ENCODE measurements at regions not wholly inside any gene's neighbourhood (a gene's known extent, or its start where the extent isn't known, plus 50 kb on each side); places are given as distances from the start of the nearest gene placed in this dataset.

DNA sequence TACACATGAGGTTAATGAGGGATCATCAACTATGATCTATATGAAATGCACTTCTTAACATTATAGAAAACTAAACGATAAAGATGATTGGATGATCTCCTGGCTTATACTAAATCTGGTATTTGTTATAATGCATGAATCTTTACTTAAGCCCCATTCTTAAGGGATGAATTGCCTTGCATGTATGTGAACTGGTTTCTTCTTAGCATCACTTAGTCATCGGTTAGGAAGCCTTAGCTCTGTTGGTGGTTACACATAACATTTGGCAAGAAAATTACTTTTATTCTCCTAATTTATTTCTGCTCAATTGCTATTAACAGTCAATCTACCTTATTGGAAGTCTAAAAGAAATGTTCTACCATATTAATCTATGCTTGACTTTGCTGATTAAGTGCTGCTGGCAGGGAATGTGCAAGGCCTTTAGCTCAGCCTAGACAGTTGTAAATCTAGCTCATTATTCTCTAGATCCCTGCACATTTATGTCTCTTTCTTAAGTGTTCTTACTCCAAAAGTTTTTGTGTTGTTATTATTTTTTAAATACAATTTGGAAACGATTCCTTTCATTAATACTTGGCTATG lies 356.0 kb downstream of the ZPLD1 start:
- H3K4me3 ChIP-seq (ENCODE audit: low read length in 2 of 2), result no peak overlapping the region
- H3K4me1 ChIP-seq (ENCODE audit: control insufficient read depth in 2 of 2, insufficient read depth in 2 of 2, low read length in 2 of 2), result no peaks in the 10 kb centered on the region

DNA sequence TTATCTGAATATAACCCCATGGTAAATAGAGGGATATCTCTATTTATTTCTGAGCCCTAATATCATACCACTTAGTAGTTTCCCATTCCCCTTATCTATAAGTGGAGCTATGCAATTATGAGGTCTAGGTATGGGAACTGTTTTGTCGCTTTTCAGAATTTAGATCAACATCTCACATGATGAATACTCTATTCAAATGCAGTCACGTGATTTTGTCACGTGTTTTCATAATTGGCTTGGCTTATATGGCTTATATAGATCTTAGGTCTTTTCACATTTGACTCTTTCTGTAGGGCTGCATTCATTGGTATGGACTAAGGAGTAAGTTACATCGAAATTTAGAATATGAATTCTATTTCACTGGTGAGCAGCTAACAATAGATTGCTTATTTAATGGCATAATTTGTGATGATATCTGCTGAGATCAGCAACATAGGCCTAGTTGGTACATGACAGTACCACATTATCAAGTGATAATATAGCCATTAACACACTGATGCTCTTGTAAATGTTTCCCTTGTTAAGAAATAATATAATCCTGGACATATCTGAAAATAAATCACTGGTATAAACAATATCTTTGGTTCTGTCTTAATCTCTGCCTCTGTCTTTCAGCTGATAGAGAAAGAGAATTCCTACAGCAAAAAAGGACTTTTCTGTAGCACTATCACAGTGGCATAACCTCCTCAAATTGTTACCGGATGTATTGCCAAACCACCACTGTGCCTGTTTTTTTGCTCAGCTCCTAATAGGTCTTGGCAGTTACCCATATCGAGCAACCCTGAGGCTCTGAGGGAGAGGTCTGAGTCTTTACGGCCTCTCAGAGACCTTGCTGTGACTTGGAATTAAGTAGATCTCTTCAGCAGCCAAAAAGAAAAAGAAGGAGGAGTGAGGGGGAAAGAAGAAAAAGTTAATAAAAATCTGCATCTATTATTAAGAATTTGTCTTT lies 357.1 kb downstream of the ZPLD1 start:
- no peaks in the 10 kb centered on the region for H3K9me3 ChIP-seq (ENCODE audit: control insufficient read depth in 2 of 2, low read length in 2 of 2)
- no peak overlapping the region for H3K4me3 ChIP-seq (ENCODE audit: low read length in 2 of 2)
- no peak overlapping the region for H3K27ac ChIP-seq (ENCODE audit: low read depth in 2 of 2, low read length in 2 of 2)
- H3K4me1 ChIP-seq (ENCODE audit: control insufficient read depth in 2 of 2, insufficient read depth in 2 of 2, low read length in 2 of 2), result no peaks in the 10 kb centered on the region
- H3K9ac ChIP-seq (ENCODE audit: low read depth in 1 of 2, low read length in 2 of 2), result no peak overlapping the region
- H3K27me3 ChIP-seq (ENCODE audit: control insufficient read depth in 2 of 2, insufficient read depth in 2 of 2, low read length in 2 of 2), result no peaks in the 10 kb centered on the region
- H3K36me3 ChIP-seq (ENCODE audit: control insufficient read depth in 2 of 2, insufficient read depth in 2 of 2, low read length in 2 of 2), result no peaks in the 10 kb centered on the region

More for the DNA sequence above, 356.0 kb downstream of the ZPLD1 start:
- Histone ChIP-seq H3K27ac (ENCODE audit: low read depth in 2 of 2, low read length in 2 of 2) (no peak overlapping the region), H3K9ac (ENCODE audit: low read depth in 1 of 2, low read length in 2 of 2) (no peak overlapping the region), H3K9me3 (ENCODE audit: control insufficient read depth in 2 of 2, low read length in 2 of 2) (no peaks in the 10 kb centered on the region), H3K27me3 (ENCODE audit: control insufficient read depth in 2 of 2, insufficient read depth in 2 of 2, low read length in 2 of 2) (no peaks in the 10 kb centered on the region), H3K36me3 (ENCODE audit: control insufficient read depth in 2 of 2, insufficient read depth in 2 of 2, low read length in 2 of 2) (no peaks in the 10 kb centered on the region)

- H3K4me3 ChIP-seq (ENCODE audit: low read length in 2 of 2), result no peak overlapping the region
- no peak overlapping the region for H3K27ac ChIP-seq (ENCODE audit: low read depth in 2 of 2, low read length in 2 of 2)
- no peaks in the 10 kb centered on the region for H3K9me3 ChIP-seq (ENCODE audit: control insufficient read depth in 2 of 2, low read length in 2 of 2)
- H3K9ac ChIP-seq (ENCODE audit: low read depth in 1 of 2, low read length in 2 of 2), result no peak overlapping the region
- no peaks in the 10 kb centered on the region for H3K27me3 ChIP-seq (ENCODE audit: control insufficient read depth in 2 of 2, insufficient read depth in 2 of 2, low read length in 2 of 2)
- no peaks in the 10 kb centered on the region for H3K36me3 ChIP-seq (ENCODE audit: control insufficient read depth in 2 of 2, insufficient read depth in 2 of 2, low read length in 2 of 2)
- H3K4me1 ChIP-seq (ENCODE audit: control insufficient read depth in 2 of 2, insufficient read depth in 2 of 2, low read length in 2 of 2), result no peaks in the 10 kb centered on the region
Measured at GRCh38 chr3:102796804-102797203, 362.0 kb downstream of the ZPLD1 start.

GRCh38 chr3:102802819-102803420 lies 368.1 kb downstream of the ZPLD1 start:
- H3K4me3 ChIP-seq (ENCODE audit: low read length in 2 of 2), result no peak overlapping the region
- H3K27me3 ChIP-seq (ENCODE audit: control insufficient read depth in 2 of 2, insufficient read depth in 2 of 2, low read length in 2 of 2), result no peaks in the 10 kb centered on the region
- no peaks in the 10 kb centered on the region for H3K9me3 ChIP-seq (ENCODE audit: control insufficient read depth in 2 of 2, low read length in 2 of 2)
- H3K27ac ChIP-seq (ENCODE audit: low read depth in 2 of 2, low read length in 2 of 2), result no peak overlapping the region
- H3K9ac ChIP-seq (ENCODE audit: low read depth in 1 of 2, low read length in 2 of 2), result no peak overlapping the region
- H3K4me1 ChIP-seq (ENCODE audit: control insufficient read depth in 2 of 2, insufficient read depth in 2 of 2, low read length in 2 of 2), result no peaks in the 10 kb centered on the region
- no peaks in the 10 kb centered on the region for H3K36me3 ChIP-seq (ENCODE audit: control insufficient read depth in 2 of 2, insufficient read depth in 2 of 2, low read length in 2 of 2)

DNA sequence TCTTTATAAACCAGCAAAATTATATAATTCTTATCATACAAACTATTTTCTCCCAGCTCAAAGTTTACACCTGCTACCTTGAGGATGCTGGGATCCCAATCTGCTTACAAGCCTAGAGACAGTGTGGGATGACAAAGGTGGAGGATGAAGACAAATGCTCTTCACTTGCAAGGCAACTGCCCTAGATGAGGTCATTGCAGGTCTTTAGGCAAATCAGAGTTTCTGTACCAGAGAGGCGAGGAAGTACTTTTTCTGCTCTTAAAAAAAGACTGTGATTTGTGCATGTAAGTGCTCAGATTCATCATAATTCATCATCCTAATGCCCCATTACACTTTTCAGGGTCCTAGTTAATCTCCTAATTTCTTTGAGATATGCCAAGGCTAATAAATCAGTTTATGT lies 376.1 kb downstream of the ZPLD1 start:
- no peaks in the 10 kb centered on the region for H3K9me3 ChIP-seq (ENCODE audit: control insufficient read depth in 2 of 2, low read length in 2 of 2)
- no peaks in the 10 kb centered on the region for H3K36me3 ChIP-seq (ENCODE audit: control insufficient read depth in 2 of 2, insufficient read depth in 2 of 2, low read length in 2 of 2)
- H3K4me3 ChIP-seq (ENCODE audit: low read length in 2 of 2), result no peak overlapping the region
- no peak overlapping the region for H3K27ac ChIP-seq (ENCODE audit: low read depth in 2 of 2, low read length in 2 of 2)
- H3K4me1 ChIP-seq (ENCODE audit: control insufficient read depth in 2 of 2, insufficient read depth in 2 of 2, low read length in 2 of 2), result no peaks in the 10 kb centered on the region
- no peaks in the 10 kb centered on the region for H3K27me3 ChIP-seq (ENCODE audit: control insufficient read depth in 2 of 2, insufficient read depth in 2 of 2, low read length in 2 of 2)
- H3K9ac ChIP-seq (ENCODE audit: low read depth in 1 of 2, low read length in 2 of 2), result no peak overlapping the region

GRCh38 chr3:102826636-102827035 lies 391.8 kb downstream of the ZPLD1 start:
- H3K4me3 ChIP-seq (ENCODE audit: low read length in 2 of 2), result no peak overlapping the region
- no peaks in the 10 kb centered on the region for H3K36me3 ChIP-seq (ENCODE audit: control insufficient read depth in 2 of 2, insufficient read depth in 2 of 2, low read length in 2 of 2)
- no peak overlapping the region for H3K27ac ChIP-seq (ENCODE audit: low read depth in 2 of 2, low read length in 2 of 2)
- no peak overlapping the region for H3K9ac ChIP-seq (ENCODE audit: low read depth in 1 of 2, low read length in 2 of 2)
- no peaks in the 10 kb centered on the region for H3K9me3 ChIP-seq (ENCODE audit: control insufficient read depth in 2 of 2, low read length in 2 of 2)
- H3K4me1 ChIP-seq (ENCODE audit: control insufficient read depth in 2 of 2, insufficient read depth in 2 of 2, low read length in 2 of 2), result no peaks in the 10 kb centered on the region
- H3K27me3 ChIP-seq (ENCODE audit: control insufficient read depth in 2 of 2, insufficient read depth in 2 of 2, low read length in 2 of 2), result no peaks in the 10 kb centered on the region

DNA sequence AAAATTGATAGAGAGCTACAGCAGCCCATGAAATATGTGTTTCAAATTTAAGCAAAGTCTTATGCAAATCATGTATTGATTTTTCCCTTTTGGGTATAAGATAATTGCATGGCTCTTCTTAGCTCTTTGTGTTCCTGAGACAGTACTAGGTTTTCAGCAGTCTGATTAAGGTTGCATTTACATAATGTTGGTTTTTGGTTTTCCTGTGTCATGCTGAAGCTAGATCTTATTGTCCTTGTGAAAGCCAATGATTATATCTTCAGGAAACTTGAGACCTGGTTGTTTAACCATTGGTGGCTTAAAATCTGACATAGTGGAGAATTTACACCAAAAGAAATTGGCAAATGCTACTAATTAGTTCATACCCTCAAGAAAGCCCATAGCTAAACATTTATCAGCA lies 392.6 kb downstream of the ZPLD1 start:
- no peaks in the 10 kb centered on the region for H3K36me3 ChIP-seq (ENCODE audit: control insufficient read depth in 2 of 2, insufficient read depth in 2 of 2, low read length in 2 of 2)
- H3K9ac ChIP-seq (ENCODE audit: low read depth in 1 of 2, low read length in 2 of 2), result no peak overlapping the region
- no peak overlapping the region for H3K27ac ChIP-seq (ENCODE audit: low read depth in 2 of 2, low read length in 2 of 2)
- H3K27me3 ChIP-seq (ENCODE audit: control insufficient read depth in 2 of 2, insufficient read depth in 2 of 2, low read length in 2 of 2), result no peaks in the 10 kb centered on the region
- no peaks in the 10 kb centered on the region for H3K4me1 ChIP-seq (ENCODE audit: control insufficient read depth in 2 of 2, insufficient read depth in 2 of 2, low read length in 2 of 2)
- H3K4me3 ChIP-seq (ENCODE audit: low read length in 2 of 2), result no peak overlapping the region
- H3K9me3 ChIP-seq (ENCODE audit: control insufficient read depth in 2 of 2, low read length in 2 of 2), result no peaks in the 10 kb centered on the region

DNA sequence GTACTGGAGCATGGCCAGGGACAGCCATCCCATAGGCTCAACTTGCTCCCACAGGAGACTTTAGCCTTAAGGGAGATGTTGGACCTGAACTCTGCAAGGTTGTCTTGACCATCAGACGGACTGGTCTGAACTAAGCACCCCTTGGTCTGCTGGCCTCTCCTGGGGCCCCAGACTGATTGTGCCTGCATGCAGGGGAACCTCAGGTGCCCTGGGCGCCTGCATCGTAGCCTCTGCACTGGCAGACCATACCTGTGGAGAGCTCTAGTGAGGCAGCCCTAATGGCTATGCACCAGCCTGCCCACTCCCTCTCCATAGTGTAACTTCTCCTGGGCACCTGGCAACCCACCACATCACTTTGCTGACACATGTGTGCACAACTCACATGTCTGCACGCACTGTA lies 395.6 kb downstream of the ZPLD1 start:
- H3K36me3 ChIP-seq (ENCODE audit: control insufficient read depth in 2 of 2, insufficient read depth in 2 of 2, low read length in 2 of 2), result no peaks in the 10 kb centered on the region
- H3K9ac ChIP-seq (ENCODE audit: low read depth in 1 of 2, low read length in 2 of 2), result no peak overlapping the region
- H3K4me3 ChIP-seq (ENCODE audit: low read length in 2 of 2), result no peak overlapping the region
- H3K4me1 ChIP-seq (ENCODE audit: control insufficient read depth in 2 of 2, insufficient read depth in 2 of 2, low read length in 2 of 2), result no peaks in the 10 kb centered on the region
- H3K9me3 ChIP-seq (ENCODE audit: control insufficient read depth in 2 of 2, low read length in 2 of 2), result no peaks in the 10 kb centered on the region
- no peaks in the 10 kb centered on the region for H3K27me3 ChIP-seq (ENCODE audit: control insufficient read depth in 2 of 2, insufficient read depth in 2 of 2, low read length in 2 of 2)
- H3K27ac ChIP-seq (ENCODE audit: low read depth in 2 of 2, low read length in 2 of 2), result no peak overlapping the region

- H3K36me3 ChIP-seq (ENCODE audit: control insufficient read depth in 2 of 2, insufficient read depth in 2 of 2, low read length in 2 of 2), result no peaks in the 10 kb centered on the region
- no peak overlapping the region for H3K9ac ChIP-seq (ENCODE audit: low read depth in 1 of 2, low read length in 2 of 2)
- no peak overlapping the region for H3K4me3 ChIP-seq (ENCODE audit: low read length in 2 of 2)
- no peaks in the 10 kb centered on the region for H3K9me3 ChIP-seq (ENCODE audit: control insufficient read depth in 2 of 2, low read length in 2 of 2)
- no peaks in the 10 kb centered on the region for H3K4me1 ChIP-seq (ENCODE audit: control insufficient read depth in 2 of 2, insufficient read depth in 2 of 2, low read length in 2 of 2)
- H3K27ac ChIP-seq (ENCODE audit: low read depth in 2 of 2, low read length in 2 of 2), result no peak overlapping the region
- no peaks in the 10 kb centered on the region for H3K27me3 ChIP-seq (ENCODE audit: control insufficient read depth in 2 of 2, insufficient read depth in 2 of 2, low read length in 2 of 2)
Measured at GRCh38 chr3:102841866-102842265, 407.1 kb downstream of the ZPLD1 start.

- Histone ChIP-seq H3K27ac (ENCODE audit: low read depth in 2 of 2, low read length in 2 of 2) (no peak overlapping the region), H3K9me3 (ENCODE audit: control insufficient read depth in 2 of 2, low read length in 2 of 2) (no peaks in the 10 kb centered on the region), H3K36me3 (ENCODE audit: control insufficient read depth in 2 of 2, insufficient read depth in 2 of 2, low read length in 2 of 2) (no peaks in the 10 kb centered on the region), H3K27me3 (ENCODE audit: control insufficient read depth in 2 of 2, insufficient read depth in 2 of 2, low read length in 2 of 2) (no peaks in the 10 kb centered on the region), H3K4me1 (ENCODE audit: control insufficient read depth in 2 of 2, insufficient read depth in 2 of 2, low read length in 2 of 2) (no peaks in the 10 kb centered on the region), H3K4me3 (ENCODE audit: low read length in 2 of 2) (no peak overlapping the region), H3K9ac (ENCODE audit: low read depth in 1 of 2, low read length in 2 of 2) (no peak overlapping the region)
Measured at GRCh38 chr3:102866845-102867244, 432.0 kb downstream of the ZPLD1 start.
